K562 (cell line): ENCODE measurements at regions not wholly inside any gene's neighbourhood (a gene's known extent, or its start where the extent isn't known, plus 50 kb on each side); places are given as distances from the start of the nearest gene placed in this dataset.

ENCODE experiments used
- ATAC-seq: fragments of 200-7000 bp; cut with Tn5 transposase; 3 replicates; pipeline ENCODE4 v1.9.1; 2020; ENCODE audit warnings: moderate library complexity
- BruUV-seq: library from RNA; stranded (reverse); fragments of 400-500 nt; replicated peaks from 2 replicates; lab custom pipeline; 2021; lab: Mats Ljungman, UMichigan
- CTCF ChIA-PET: fragments of 300-600 bp; formaldehyde crosslinking; extraction: SDS; loops from one replicate; lab custom pipeline; 2021; ENCODE audit warnings: low intra/inter-chr PET ratio; lab: Yijun Ruan, JAX
- POLR2A ChIA-PET: fragments of 300-600, 350-650 bp; sonication (Branson Sonifier 250); formaldehyde crosslinking; extraction: SDS; loops from one replicate; lab custom pipeline; 2021; ENCODE audit warnings: antibody characterized with exemption, inconsistent platforms; lab: Yijun Ruan, JAX
- DNase-seq, 4 experiments: peaks; one replicate each; pipeline versions ENCODE4 v3.0.0 to v3.0.0-alpha.2; 2011 to 2018; ENCODE audit warnings: low spot score in 3 of 4, mixed read lengths in 3 of 4; ENCODE audit errors: extremely low read depth in 1 of 4
- FAIRE-seq: peaks from 2 replicates; lab custom pipeline; 2011; peaks lifted over from hg19 to GRCh38; lab: Jason Lieb, UNC
- H2AFZ ChIP-seq: 2 replicates; pipeline ENCODE4 v1.6.0; 2011; ENCODE audit warnings: low read depth, low read length, control low read depth, inconsistent platforms
- H3K27ac ChIP-seq: fragments of 200-600 bp; 3 replicates; pipeline ENCODE4 v1.8.0; 2011; ENCODE audit warnings: low read depth, mild to moderate bottlenecking, control low read depth, inconsistent platforms, low read length, moderate library complexity, mixed read lengths; ENCODE audit errors: extremely low read depth
- H3K27me3 ChIP-seq, 2 experiments: fragments of 300-600 bp in 1 of 2; 2 replicates in 1 of 2; 3 replicates in 1 of 2; pipeline versions ENCODE4 v1.6.0 to v1.8.0; 2011; ENCODE audit warnings: inconsistent platforms in 2 of 2, low read length in 2 of 2, mild to moderate bottlenecking in 1 of 2, mixed read lengths in 1 of 2, moderate library complexity in 1 of 2; ENCODE audit not compliant: control insufficient read depth in 2 of 2, insufficient read depth in 2 of 2
- H3K36me3 ChIP-seq: fragments of 300-600 bp; 3 replicates; pipeline ENCODE4 v1.8.0; 2011; ENCODE audit warnings: mild to moderate bottlenecking, low read length, inconsistent platforms; ENCODE audit not compliant: control insufficient read depth, insufficient read depth
- H3K4me1 ChIP-seq, 2 experiments: fragments of 200-600 bp in 1 of 2; replicated peaks in 1 of 2; 2 replicates in 1 of 2; 3 replicates in 1 of 2; pipeline versions ENCODE4 v1.5.1 to v1.8.0; 2011; ENCODE audit warnings: inconsistent platforms in 2 of 2, low read length in 2 of 2, mild to moderate bottlenecking in 1 of 2, mixed read lengths in 1 of 2, moderate library complexity in 1 of 2; ENCODE audit not compliant: control insufficient read depth in 2 of 2, insufficient read depth in 2 of 2
- H3K4me2 ChIP-seq: 2 replicates; pipeline ENCODE4 v1.6.1; 2011; ENCODE audit warnings: low read length, control low read depth, inconsistent platforms, mixed read lengths; ENCODE audit not compliant: insufficient read depth
- H3K4me3 ChIP-seq: fragments of 200-600 bp; sonication (generic), shearing (Covaris generic); 2 replicates; pipeline ENCODE4 v1.5.1; 2016; ENCODE audit warnings: control low read depth, inconsistent platforms
- H3K79me2 ChIP-seq: fragments of 200-600 bp; 3 replicates; pipeline ENCODE4 v1.8.0; 2011; ENCODE audit warnings: low read length, inconsistent platforms; ENCODE audit not compliant: control insufficient read depth, insufficient read depth
- H3K9ac ChIP-seq, 2 experiments: 2 replicates each; pipeline versions ENCODE4 v1.6.0 to v1.6.1; 2011; ENCODE audit warnings: low read depth in 2 of 2, low read length in 2 of 2, control low read depth in 1 of 2, inconsistent platforms in 1 of 2, mild to moderate bottlenecking in 1 of 2, mixed read lengths in 1 of 2; ENCODE audit not compliant: insufficient read depth in 1 of 2
- H3K9me1 ChIP-seq: one replicate; pipeline ENCODE4 v1.6.0; 2011; ENCODE audit warnings: inconsistent platforms, mild to moderate bottlenecking, low read length, moderate library complexity; ENCODE audit not compliant: control insufficient read depth, insufficient read depth
- H3K9me3 ChIP-seq: replicated peaks from 2 replicates; pipeline ENCODE4 v1.5.1; 2011; ENCODE audit warnings: low read depth, low read length, inconsistent platforms; ENCODE audit not compliant: control insufficient read depth, insufficient read depth
- H4K20me1 ChIP-seq: replicated peaks from 2 replicates; pipeline ENCODE4 v1.6.1; 2011; ENCODE audit warnings: low read length, inconsistent platforms, mixed read lengths; ENCODE audit not compliant: control insufficient read depth, insufficient read depth
- BRCA1 ChIP-seq, 2 experiments: fragments of 450-650 bp in 1 of 2; sonication (generic) in 1 of 2; formaldehyde crosslinking in 1 of 2; IDR thresholded peaks; 2 replicates each; pipeline versions ENCODE4 v1.5.0 to v1.6.1; 2017 to 2020; ENCODE audit warnings: mild to moderate bottlenecking in 1 of 2, missing genetic modification reagents in 1 of 2
- ILK ChIP-seq: fragments of 450-650 bp; IDR thresholded peaks from 2 replicates; pipeline ENCODE4 v1.6.1; 2016; ENCODE audit warnings: missing genetic modification characterization, low read depth, mild to moderate bottlenecking, missing compliant biosample characterization, moderate library complexity, borderline replicate concordance
- MAFK ChIP-seq: IDR thresholded peaks from 2 replicates; pipeline ENCODE4 v1.6.1; 2011; ENCODE audit warnings: low read length, improper control_type of control experiment
- NR3C1 ChIP-seq: sonication (generic); formaldehyde crosslinking; IDR thresholded peaks from 2 replicates; pipeline ENCODE4 v1.8.1; 2022; ENCODE audit warnings: missing genetic modification reagents
- POLR3G ChIP-seq: IDR thresholded peaks from 2 replicates; pipeline ENCODE4 v1.6.1; 2011; ENCODE audit not compliant: insufficient read length, insufficient replicate concordance; ENCODE audit errors: extremely low read depth
- SIN3A ChIP-seq, 2 experiments: fragments of 150-350 bp in 1 of 2; IDR thresholded peaks; 2 replicates each; pipeline ENCODE4 v1.6.1; 2011 to 2016; ENCODE audit warnings: borderline replicate concordance in 2 of 2, low read depth in 2 of 2, low read length in 2 of 2, mild to moderate bottlenecking in 2 of 2, moderate library complexity in 2 of 2; ENCODE audit not compliant: control insufficient read depth in 1 of 2
- SMC3 ChIP-seq: conservative IDR thresholded peaks from 2 replicates; pipeline ENCODE4 v1.6.1; 2011; ENCODE audit warnings: low read depth, low read length, improper control_type of control experiment; ENCODE audit not compliant: insufficient read depth
- SUPT5H ChIP-seq: fragments of 450-650 bp; IDR thresholded peaks from 2 replicates; pipeline ENCODE4 v1.6.1; 2016
- ZKSCAN1 ChIP-seq: fragments of 150-350 bp; IDR thresholded peaks from 2 replicates; pipeline ENCODE4 v1.6.1; 2016; ENCODE audit warnings: low read depth, low read length
- ZNF224 ChIP-seq: sonication (generic); formaldehyde crosslinking; IDR thresholded peaks from 2 replicates; pipeline ENCODE4 v1.8.0; 2022; ENCODE audit warnings: mild to moderate bottlenecking, missing genetic modification reagents
- WGBS: fragments of 100-300 bp; shearing (Covaris generic); methylation state at CpG from one replicate; pipeline ENCODE4 v1.1.6; 2016; ENCODE audit warnings: low coverage, mixed read lengths; ENCODE audit not compliant: insufficient coverage; ENCODE audit errors: missing lambda C conversion rate; 5-methylcytosine and 5-hydroxymethylcytosine counted together
- in situ Hi-C: fragments of 300-500 bp; cut with MboI; formaldehyde crosslinking; loops from 4 replicates; pipeline ENCODE4 v1.15.0; 2018; ENCODE audit warnings: inconsistent platforms, mixed read lengths
- intact Hi-C: fragments of 100-400 bp; cut with micrococcal nuclease; formaldehyde crosslinking; loops from 2 replicates; pipeline ENCODE4 v1.14.2; 2022
- TF ChIP-seq, protein P1 (sequence below): sonication (generic); formaldehyde crosslinking; IDR thresholded peaks from 2 replicates; pipeline ENCODE4 v1.8.0; 2022; ENCODE audit warnings: mild to moderate bottlenecking, missing genetic modification reagents
- TF ChIP-seq, protein P2 (sequence below), 2 experiments: IDR thresholded peaks; 2 replicates each; pipeline ENCODE4 v1.6.1; 2011; ENCODE audit warnings: borderline replicate concordance in 1 of 2, control low read depth in 1 of 2, low read depth in 1 of 2, low read length in 1 of 2, mild to moderate bottlenecking in 1 of 2, mixed read lengths in 1 of 2, moderate library complexity in 1 of 2; ENCODE audit not compliant: insufficient read depth in 1 of 2, insufficient read length in 1 of 2, poor library complexity in 1 of 2, severe bottlenecking in 1 of 2; ENCODE audit errors: extremely low read depth in 1 of 2
- TF ChIP-seq, protein P3 (sequence below): fragments of 200-800 bp; sonication (Bioruptor generic); IDR thresholded peaks from 2 replicates; pipeline ENCODE4 v1.6.1; 2017; ENCODE audit warnings: missing genetic modification characterization, missing compliant biosample characterization
- TF ChIP-seq, protein P4 (sequence below): fragments of 250-450 bp; sonication (Bioruptor Pico); IDR thresholded peaks from 2 replicates; pipeline ENCODE4 v1.5.1; 2021; ENCODE audit warnings: mild to moderate bottlenecking

DNA sequence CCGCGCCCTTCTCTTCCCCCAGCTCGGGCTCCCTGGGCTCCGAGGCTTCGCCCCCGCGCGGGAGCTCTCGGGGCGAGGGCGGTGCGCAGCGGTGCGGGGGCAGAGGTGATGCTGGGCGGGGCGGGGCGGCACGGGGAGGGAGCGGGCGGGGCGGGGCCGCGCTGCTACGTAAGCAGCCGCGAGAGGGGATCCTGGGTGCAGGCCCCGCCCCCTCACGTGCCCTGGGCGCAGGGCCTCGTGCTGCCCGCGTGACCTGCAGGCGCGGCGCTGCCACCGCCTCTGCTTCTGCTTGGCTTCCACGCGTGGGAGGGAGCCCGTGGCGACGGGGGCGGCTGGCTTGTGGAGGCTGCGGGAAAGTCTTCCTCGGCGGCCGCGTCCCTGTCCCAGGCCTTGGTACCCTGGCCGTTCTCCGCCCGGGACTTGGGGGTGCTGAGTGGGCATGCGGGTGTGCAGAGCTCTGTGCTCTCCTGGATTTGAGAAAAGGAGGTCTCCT lies 132.6 kb upstream of the HSD17B12 start:
- no peaks in the 10 kb centered on the region for H3K9me1 ChIP-seq
- H3K36me3 ChIP-seq: no peaks in the 10 kb centered on the region
- no peak overlapping the region; the same call in 1 of the 2 replicates for H3K4me3 ChIP-seq
- intact Hi-C loops: no loop called here
- H3K27me3 ChIP-seq: peaks cover 0 to 13% of the 10 kb centered on the region in 2 experiments; a peak in 2 of 5 replicates
- no TSS peak for BruUV-seq
- ATAC-seq (peak; percentile 92), DNase-seq (peak; percentile 58 to 89 (median 86)), FAIRE-seq (no peak)
- H3K4me2 ChIP-seq: no peak overlapping the region
- no peaks in the 10 kb centered on the region for H3K9me3 ChIP-seq
- CTCF ChIA-PET: no interaction called here
- no peak overlapping the region for H3K9ac ChIP-seq
- peaks cover 10 to 16% of the 10 kb centered on the region in 2 experiments; a peak in 3 of 5 replicates for H3K4me1 ChIP-seq
- no peaks in the 10 kb centered on the region for H3K79me2 ChIP-seq
- H2AFZ ChIP-seq: peak overlapping the region; percentile 66
- H3K27ac ChIP-seq: no peak overlapping the region
- POLR2A ChIA-PET: interaction anchor here (0.5 kb wide), 1 partner anchor 27 kb away, joined by 3 read pairs; no protein-coding TSS in a partner anchor
- in situ Hi-C loops: no loop called here
- 36% methylated on average over 23 of the region's 51 CpGs for WGBS
- no peaks in the 10 kb centered on the region for H4K20me1 ChIP-seq
- TF ChIP-seq ZKSCAN1 (no peak), ZNF224 (CRISPR knock-in tag) (no peak; the same call in 1 of the 2 replicates), SIN3A (IDR thresholded peaks at IDR 0.05; ENCODE audit: borderline replicate concordance in 2 of 2, control insufficient read depth in 1 of 2, low read depth in 2 of 2, low read length in 2 of 2) (no peak), BRCA1 (IDR thresholded peaks at IDR 0.05) (no peak), BRCA1 (CRISPR knock-in tag; IDR thresholded peaks at IDR 0.05) (no peak), SMC3 (no peak), MAFK (no peak), NR3C1 (CRISPR knock-in tag) (peak; percentile 94), POLR3G (no peak), ILK (tag) (no peak), SUPT5H (no peak)
- TF ChIP-seq, protein P1, sequence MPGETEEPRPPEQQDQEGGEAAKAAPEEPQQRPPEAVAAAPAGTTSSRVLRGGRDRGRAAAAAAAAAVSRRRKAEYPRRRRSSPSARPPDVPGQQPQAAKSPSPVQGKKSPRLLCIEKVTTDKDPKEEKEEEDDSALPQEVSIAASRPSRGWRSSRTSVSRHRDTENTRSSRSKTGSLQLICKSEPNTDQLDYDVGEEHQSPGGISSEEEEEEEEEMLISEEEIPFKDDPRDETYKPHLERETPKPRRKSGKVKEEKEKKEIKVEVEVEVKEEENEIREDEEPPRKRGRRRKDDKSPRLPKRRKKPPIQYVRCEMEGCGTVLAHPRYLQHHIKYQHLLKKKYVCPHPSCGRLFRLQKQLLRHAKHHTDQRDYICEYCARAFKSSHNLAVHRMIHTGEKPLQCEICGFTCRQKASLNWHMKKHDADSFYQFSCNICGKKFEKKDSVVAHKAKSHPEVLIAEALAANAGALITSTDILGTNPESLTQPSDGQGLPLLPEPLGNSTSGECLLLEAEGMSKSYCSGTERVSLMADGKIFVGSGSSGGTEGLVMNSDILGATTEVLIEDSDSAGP (CRISPR knock-in tag): 0 out of 2 replicates have a peak, but pooled peaks have one; percentile 40
- TF ChIP-seq, protein P2, sequence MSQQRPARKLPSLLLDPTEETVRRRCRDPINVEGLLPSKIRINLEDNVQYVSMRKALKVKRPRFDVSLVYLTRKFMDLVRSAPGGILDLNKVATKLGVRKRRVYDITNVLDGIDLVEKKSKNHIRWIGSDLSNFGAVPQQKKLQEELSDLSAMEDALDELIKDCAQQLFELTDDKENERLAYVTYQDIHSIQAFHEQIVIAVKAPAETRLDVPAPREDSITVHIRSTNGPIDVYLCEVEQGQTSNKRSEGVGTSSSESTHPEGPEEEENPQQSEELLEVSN (IDR thresholded peaks at IDR 0.05; ENCODE audit: borderline replicate concordance in 1 of 2, extremely low read depth in 1 of 2, insufficient read depth in 1 of 2, insufficient read length in 1 of 2, low read depth in 1 of 2, low read length in 1 of 2, poor library complexity in 1 of 2, severe bottlenecking in 1 of 2): peak; percentile 91 to 94
- TF ChIP-seq, protein P3, sequence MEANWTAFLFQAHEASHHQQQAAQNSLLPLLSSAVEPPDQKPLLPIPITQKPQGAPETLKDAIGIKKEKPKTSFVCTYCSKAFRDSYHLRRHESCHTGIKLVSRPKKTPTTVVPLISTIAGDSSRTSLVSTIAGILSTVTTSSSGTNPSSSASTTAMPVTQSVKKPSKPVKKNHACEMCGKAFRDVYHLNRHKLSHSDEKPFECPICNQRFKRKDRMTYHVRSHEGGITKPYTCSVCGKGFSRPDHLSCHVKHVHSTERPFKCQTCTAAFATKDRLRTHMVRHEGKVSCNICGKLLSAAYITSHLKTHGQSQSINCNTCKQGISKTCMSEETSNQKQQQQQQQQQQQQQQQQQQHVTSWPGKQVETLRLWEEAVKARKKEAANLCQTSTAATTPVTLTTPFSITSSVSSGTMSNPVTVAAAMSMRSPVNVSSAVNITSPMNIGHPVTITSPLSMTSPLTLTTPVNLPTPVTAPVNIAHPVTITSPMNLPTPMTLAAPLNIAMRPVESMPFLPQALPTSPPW (CRISPR knock-in tag): peak; percentile 76
- TF ChIP-seq, protein P4, sequence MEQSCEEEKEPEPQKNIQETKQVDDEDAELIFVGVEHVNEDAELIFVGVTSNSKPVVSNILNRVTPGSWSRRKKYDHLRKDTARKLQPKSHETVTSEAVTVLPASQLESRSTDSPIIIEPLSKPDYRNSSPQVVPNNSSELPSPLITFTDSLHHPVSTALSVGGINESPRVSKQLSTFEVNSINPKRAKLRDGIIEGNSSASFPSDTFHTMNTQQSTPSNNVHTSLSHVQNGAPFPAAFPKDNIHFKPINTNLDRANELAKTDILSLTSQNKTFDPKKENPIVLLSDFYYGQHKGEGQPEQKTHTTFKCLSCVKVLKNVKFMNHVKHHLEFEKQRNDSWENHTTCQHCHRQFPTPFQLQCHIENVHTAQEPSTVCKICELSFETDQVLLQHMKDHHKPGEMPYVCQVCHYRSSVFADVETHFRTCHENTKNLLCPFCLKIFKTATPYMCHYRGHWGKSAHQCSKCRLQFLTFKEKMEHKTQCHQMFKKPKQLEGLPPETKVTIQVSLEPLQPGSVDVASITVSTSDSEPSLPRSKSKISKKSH (CRISPR knock-in tag): no peak
